HG02885 (cell line): ENCODE measurements at regions not wholly inside any gene's neighbourhood (a gene's known extent, or its start where the extent isn't known, plus 50 kb on each side); places are given as distances from the start of the nearest gene placed in this dataset.

Source experiments
- ATAC-seq: cut with Tn5 transposase; IDR thresholded peaks from one replicate; pipeline ENCODE4 v1.9.1; 2021; ENCODE audit warnings: mild to moderate bottlenecking; ENCODE audit not compliant: unreplicated experiment, poor library complexity

DNA sequence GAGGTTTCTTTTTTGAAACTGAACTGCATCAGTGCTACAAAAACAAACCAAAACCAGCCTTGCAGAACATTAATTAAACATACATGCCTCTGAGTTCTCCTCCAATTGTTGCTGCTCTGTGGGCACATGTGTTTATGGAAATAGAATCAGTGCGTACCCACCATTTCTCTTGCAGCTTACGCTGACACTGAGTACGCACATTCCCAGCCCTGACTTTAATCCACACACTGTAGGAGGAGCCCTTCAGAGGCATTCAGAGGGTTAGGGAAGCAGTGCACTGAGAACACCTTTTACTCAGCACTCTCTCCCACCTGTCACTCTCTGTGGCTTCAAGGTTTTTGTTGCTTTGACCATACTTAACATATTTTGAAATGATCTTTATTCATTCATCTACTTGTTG lies 250.5 kb upstream of the PWP1 start:
- ATAC-seq: no peak

DNA sequence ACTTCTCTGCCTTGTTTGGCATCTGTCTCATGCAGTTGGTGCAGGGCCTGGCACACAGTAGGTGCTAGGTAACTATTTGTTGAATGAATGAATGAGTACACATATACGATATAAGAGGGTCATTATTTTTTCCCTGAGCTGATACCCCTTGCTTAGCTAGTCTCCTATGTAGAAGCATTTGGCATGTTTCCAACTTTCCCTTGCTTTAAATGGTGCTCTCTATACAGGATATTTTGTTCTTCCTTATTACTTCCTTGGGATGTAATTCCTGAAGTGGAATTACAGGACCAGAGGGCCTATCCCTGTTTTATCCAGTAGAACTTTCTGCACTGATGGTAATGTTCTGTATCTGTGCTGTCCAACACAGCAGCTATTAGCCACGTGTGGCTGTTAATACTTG lies 250.1 kb upstream of the PWP1 start:
- ATAC-seq: no peak

DNA sequence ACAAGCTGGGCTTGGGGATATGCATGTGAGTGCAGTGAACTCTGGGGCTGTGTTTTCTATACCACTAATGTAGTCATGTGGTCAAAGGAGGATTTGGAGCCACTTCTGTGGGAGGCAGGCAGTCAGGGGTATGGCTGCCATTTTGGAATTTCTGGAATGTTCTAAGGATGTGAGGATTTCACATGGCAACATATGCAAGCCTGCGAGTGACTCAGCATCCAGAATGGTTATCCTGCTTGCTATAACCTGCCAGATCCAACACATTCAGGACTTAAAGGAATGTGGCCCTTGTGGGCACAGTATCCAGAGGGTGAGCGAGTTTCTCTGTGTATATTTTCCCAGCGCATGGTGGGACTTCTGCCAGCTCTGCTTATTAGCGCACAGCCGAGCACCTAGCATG lies 249.2 kb upstream of the PWP1 start:
- ATAC-seq: no peak

DNA sequence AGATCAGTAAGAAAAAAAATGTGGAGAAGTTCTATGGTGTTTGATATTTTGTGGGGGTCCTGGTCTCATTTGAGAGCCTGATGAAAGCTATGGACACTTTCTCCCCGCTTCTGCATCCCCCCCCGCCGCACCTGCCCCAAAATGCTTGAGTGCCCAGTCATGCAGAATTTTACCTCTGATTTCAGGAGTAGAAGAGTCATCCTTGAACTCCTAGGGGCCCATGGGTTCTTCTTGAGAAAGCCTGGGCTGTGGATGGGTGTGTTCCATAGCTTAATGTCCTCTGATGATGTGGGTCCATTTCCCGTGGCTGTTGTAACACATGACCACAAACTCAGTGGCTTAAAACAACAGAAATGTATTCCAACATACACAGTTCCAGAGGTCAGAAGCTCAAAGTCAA lies 248.8 kb upstream of the PWP1 start:
- ATAC-seq: no peak

DNA sequence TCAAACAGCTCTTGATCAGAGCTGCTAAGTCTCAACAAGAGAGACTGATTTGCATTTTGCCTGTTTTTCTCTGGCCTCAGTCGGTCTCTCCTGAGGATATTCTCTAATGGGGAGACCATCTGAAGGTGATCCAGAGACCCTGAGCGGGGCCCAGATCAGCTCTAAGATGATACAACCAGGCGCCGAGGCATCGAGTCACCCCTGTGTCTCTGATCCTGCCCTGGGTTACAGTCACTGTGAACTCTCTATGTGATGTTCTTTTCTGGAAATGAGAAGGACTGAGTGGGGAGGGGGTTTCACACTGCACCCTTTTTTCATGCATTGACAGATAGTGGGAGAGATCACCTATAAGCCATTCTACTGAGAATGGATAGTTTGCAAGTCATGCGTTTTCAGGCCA lies 247.6 kb upstream of the PWP1 start:
- ATAC-seq: no peak

DNA sequence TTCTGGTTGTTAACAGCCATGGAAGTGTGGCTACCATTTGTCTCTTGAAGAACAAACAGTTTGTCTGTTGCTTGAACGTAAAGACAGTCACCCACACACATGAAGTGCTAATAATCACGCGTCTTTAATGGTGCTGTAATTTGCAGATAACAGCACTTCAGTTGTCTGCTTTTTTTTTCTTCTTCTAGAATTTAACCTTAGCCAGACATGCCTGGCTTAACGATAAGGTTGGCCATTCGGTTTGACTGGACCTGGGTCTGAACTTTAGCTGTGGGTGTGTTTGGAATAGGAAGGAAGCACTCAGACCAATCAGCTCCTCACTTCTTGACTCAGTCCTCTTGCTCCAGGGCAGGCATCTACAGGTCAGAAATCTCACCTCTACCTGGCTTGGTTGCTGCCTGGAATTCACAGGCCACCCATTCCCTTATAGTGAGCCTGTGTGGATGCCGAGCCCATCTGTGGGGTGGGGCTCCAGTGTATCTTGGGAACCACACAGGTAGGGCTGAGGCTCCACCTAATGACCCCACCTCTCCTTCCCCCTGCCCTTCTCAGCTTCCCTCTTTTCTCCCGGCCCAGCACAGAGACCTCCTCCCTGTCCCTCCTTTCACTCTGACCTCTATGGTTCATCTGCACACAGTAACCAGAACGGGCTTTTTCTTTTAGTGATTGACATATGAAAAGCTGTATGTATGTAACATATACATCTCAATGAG lies 246.4 kb upstream of the PWP1 start:
- ATAC-seq: no peak

DNA sequence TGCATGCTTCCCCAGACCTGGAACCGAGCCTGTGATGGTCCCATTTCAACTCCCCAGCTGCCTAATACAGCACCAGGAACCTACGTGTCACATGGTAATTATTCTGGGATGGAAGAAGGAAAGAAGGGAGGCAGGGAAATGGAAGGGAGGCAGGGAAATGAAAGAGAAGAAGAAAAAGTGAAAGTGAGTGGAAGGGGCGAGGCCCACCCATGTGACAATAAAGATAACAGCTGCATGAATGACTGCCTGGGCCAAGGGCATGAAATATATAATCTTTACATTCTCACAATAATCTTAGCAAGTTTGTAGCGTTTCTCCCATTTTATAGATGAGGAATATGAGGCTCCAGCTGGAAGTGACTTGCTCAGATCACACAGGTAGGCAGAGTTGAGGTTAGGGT lies 245.0 kb upstream of the PWP1 start:
- ATAC-seq: no peak

DNA sequence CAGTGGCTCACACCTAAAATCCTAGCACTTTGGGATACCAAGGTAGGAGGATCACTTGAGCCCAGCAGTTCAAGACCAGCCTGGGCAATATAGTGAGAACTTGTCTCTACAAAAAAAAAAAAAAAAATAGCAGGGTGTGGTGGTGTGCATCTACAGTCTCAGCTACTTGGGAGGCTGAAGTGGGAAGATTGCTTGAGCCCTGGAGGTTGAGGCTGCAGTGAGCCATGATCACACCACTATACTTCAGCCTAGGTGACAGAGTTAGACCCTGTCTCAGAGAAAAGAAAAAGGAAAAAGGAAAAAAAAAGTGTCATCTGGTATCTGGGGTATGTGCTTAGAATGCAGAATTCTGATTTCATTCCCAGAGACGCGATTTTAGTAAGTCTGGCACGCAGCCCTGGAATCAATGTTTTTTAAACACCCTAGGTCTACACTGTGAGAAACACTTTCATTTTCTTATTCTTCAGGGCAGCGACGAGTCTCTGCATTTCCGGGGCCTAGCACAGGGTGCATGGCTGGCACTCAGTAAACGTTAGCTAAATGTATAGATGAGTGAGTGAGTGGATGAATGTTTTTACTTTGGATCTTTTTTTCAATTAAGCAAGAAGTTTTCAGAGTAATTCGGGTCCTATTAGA lies 243.8 kb upstream of the PWP1 start:
- no peak for ATAC-seq

DNA sequence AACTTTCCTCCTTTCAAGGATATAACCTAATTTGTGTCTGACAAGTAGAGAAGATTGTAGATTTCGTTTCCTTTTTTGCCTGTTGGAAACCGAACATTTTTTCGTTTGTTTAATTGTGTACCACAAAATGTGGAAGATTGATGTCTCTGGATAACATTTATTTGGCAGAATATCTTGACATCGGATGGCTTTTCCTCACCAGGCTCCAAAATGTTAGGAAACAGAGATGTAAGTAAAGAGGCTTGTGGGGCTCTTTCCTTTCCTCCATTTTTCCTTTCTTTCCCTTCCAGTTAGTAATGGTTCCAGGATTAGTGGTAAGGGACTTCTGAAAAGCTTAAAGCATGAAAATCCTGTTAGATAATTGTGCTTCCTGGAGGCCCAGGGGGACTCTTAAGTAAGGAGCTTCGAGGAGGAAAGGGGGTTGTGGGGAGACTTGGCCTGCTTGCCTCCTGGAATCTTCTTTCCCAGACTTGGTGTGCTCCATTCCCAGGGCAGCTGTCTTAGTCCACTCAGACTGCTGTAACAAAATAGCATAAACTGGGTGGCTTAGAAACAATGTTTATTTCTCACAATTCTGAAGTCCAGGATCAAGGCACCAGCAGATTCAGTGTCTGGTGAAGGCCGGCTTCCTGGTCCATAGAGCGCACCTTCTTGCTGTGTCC lies 243.1 kb upstream of the PWP1 start:
- no peak for ATAC-seq

DNA sequence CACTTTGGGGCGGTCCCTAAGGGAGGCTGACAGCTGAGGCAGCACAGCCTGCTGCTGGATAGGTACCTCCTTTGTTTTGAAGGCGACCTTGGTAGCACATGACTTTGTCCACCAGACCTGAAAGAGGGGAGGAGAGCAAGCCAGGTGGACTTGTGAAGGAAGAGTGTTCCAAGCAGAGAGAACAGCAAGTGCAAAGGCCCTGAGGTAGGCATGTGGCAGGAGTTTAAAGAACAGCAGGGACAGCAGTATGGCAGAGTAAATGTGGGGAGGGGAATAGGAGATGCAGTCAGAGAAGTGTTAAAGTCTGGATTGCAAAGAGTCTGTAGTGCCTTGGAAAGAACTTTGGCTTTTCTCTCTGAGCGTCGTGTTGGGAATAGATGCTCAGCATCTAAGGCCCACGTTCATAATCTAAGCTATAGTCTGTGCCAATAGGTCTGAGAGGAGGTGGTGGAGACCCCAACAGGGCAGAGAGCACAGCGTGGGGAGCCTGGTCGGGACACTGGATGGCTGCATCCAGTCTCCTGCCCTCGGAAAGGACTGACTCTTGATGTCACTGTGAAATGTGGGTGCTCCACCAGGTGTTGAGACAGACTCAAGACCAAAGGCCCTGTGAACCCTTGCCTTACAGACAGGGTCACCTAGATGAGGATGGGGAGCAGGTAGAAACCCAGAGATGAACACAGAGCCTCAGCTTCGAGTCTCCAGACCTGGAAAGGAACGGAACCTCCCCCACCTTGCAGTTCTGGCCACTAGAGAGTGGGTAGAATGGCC lies 242.1 kb upstream of the PWP1 start:
- no peak for ATAC-seq

DNA sequence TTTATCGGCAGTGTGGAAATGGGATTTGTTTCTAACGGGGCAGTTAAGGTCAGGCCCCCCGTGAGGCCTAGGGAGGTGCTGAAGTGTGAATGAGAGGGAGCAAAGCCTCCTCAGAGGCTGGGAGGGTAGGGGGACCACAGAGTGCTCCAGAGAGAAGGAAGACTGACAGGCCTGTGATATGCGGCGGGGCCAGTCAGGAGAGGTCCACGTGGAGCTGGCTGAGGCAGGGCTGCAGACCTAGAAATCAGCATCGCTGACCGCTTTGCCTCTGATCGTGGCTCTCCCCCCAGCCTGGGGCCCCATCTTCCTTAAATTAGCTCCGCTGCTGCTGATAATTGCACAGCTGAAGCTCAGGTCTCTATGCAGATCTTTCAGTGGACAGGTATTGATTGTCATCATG lies 240.8 kb upstream of the PWP1 start:
- ATAC-seq: no peak

DNA sequence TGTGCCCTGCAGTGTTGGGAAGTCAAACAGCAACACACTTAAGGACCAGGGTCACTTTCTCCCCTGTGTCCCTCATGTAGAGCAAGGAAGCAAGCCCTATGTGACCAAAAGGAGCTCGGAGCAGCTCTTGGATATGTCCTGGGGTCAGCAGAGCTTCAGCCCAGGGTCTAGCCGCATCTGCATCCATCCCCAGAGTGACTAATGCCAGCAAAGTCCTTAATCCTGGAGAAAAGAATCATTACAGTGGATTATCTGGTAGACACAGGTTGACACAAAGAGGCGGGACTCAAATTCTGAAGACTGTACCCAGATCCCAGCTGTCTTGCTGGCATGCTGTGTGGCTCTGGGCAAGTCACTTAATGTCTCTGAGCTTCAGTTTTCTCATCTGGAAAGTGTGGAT lies 239.1 kb upstream of the PWP1 start:
- no peak for ATAC-seq

DNA sequence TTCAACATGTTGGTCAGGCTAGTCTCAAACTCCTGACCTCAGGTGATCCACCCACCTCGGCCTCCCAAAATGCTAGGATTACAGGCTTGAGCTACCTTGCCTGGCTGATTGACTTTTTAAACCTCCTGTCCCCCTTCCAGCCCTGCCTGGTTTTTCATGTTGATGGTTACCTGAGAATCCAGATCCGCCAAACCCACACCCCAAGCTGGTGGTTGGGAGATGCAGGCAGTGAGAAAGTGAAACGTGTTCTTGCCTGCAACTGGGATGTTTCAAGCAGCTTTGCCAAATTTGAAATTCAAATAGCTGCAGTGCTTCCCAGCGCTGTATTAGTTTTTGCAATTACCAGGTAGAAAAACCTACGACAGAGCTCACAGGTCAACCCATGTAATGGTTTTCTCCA lies 238.3 kb upstream of the PWP1 start:
- ATAC-seq: no peak

DNA sequence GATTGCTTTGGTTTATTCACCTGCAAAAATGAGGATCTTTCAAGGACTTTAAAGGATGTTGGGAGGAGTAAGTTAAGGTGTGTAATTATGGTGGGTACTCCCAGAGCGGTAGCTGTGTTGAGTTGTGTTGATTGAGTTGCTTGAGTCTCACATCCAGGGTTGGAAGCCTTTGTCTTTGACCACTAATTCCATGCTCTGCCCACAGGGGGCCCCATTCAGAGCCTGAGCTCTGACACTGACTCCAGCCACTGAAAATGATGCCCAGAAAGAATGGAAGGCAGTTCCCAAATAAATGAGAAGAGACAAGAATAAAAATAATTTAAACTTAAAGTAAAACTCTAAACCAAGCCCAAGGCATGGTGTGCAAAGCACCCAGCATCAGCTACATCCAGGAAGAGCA lies 237.4 kb upstream of the PWP1 start:
- ATAC-seq: no peak

DNA sequence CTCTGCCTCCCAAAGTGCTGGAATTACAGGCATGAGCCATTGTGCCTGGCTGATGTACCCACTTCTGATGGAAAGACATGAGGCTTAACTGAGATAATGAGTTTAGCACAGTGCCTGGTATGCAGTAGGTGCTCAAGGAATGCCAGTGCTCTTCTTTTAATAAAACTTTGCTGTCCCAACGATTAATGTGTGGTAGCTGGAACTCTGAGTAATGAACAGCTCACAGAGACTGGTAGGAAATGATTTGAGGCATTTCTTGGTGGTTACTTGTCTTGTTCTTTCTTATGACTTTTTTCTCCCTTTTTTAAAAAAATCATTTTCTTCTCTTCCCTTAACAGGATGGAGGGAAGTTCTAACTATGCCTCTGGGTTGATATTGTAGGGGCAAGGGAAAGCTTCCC lies 235.7 kb upstream of the PWP1 start:
- no peak for ATAC-seq

DNA sequence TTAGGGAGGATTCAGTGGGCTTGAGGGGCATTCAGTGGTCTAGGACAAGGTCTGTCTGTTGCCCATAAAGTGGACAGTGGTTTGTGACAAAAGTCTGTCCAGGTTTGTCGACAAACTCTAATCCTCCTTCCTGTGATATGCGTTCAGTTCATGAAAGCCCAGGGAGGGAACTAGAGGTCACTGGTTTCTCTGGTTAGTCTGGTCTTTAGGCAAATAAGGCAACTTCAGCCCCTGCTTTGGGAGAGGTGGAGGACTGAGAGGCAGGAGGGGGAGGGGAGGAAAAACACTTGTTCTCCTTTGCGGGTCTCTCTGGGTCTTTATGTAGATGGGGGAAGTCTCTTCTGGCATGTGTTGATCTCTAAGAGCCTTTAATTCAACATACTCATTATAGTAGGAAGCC lies 235.1 kb upstream of the PWP1 start:
- no peak for ATAC-seq

DNA sequence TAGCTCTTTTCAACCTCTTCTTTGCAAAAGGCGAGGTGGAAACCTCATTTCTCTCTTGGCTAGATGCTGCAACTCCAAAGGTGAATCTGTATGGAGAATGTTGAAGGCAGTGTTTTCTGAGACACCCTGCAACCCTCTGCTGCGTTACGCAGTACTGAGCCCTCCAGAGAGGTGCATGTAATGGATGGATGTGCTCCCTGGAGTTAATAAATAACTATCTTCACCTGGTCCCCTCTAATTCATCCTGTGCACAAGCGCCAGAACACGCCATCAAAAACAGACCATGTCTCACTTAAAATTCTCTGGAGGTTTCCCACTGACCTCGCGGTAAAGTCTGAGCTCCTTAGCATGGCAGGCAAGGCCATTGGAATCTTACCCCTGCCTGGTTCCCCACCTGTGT lies 234.4 kb upstream of the PWP1 start:
- ATAC-seq: no peak

DNA sequence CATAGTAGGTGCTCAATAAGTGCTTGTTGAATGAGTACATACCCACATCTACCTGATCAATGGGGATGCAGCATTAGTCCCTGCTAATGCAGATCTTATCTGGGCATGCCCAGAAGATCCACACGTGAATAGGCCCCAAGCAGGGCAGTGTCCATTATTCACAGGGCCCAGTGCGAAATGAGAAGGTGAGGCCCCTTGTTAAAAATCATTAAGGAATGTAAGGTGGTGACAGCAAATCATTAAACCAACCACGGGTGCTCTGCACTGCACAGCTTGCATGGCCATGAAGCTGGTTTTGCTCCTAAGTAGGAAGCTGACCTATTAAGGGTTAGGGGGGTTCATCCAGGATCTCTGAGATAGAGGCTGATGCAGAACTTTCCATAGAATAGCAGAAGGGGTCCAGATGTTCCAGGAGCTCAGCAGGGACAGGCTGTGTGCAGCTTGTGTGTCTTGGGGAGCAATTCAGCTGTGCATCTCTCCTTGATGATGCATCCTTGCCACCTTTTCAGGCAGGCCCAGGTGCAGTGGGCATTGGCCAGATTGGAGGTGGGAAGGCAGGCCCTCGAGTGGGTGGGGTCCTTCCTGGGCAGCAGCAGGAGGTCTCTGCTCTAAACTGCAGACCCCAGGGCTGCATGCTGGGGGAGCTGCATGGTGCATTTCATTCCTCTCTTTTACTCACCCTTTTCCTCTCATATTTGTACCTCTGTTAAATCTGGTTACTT lies 231.3 kb upstream of the PWP1 start:
- ATAC-seq: no peak

DNA sequence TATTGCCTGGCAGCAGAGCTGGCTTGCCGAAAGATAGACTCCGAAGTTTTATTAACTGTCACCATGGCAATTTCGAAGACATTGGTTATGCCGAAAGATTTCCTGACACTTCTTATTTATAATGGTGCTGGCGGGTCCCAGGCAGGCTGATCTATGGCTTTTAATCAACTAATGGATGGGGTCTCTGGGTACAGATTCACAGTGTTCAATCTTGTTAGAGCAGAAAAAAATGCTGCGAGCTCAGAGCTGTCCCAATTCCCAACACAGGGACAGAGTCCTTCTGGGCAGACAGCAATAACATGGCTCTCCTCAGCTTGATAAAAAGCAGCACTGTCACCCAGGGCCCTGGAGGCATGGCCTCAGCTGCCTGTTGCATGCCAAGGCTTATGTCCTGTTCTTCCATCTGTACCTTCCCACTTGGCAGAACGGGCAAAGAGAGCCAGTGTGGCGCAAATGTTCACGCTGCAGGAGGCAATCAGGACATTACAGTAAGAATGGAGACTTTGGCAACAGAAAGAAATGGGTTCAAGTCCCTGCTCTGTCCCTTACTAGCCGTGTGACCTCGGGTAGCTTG lies 228.2 kb upstream of the PWP1 start:
- no peak for ATAC-seq

DNA sequence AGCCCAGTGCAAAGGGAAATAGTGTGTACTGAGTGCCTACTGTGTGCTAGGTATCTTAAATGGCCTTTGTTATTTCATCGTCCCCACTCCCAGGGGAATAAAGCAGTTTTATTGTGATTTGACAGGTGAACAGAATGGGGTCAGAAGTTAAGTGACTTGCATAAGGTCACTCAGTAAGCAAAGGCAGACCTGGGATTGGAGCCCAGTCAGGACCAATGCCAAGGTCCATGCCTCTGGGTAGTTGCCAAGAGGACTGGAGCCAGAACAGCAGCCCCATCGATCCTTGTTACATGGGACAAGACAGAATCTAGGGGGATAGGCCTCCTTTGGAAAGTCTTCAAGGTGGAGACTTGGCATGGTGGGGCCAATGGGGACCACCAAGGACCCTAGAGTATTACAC lies 227.4 kb upstream of the PWP1 start:
- ATAC-seq: no peak
